Anterior cingulate cortex (tissue), 58 donors: ENCODE measurements at regions not wholly inside any gene's neighbourhood (a gene's known extent, or its start where the extent isn't known, plus 50 kb on each side); places are given as distances from the start of the nearest gene placed in this dataset.
A peak's percentile ranks its signal among the peaks of the same experiment; 100 is the strongest.

ENCODE experiments used
- DNase-seq, 58 donors: peaks; one replicate each; lab custom pipeline; 2025; lab: John Stamatoyannopoulos, UW

GRCh38 chr12:124637581-124637981 lies 70.2 kb upstream of the NCOR2 start:
- no peak for DNase-seq

- DNase-seq, result no peak
These were observed 69.8 kb upstream of the NCOR2 start for GRCh38 chr12:124637163-124637562.

- peak in 3 of 58 donors; percentile 11 to 27 (median 12) for DNase-seq
These were observed 68.9 kb upstream of the NCOR2 start for GRCh38 chr12:124636138-124636978.

DNA sequence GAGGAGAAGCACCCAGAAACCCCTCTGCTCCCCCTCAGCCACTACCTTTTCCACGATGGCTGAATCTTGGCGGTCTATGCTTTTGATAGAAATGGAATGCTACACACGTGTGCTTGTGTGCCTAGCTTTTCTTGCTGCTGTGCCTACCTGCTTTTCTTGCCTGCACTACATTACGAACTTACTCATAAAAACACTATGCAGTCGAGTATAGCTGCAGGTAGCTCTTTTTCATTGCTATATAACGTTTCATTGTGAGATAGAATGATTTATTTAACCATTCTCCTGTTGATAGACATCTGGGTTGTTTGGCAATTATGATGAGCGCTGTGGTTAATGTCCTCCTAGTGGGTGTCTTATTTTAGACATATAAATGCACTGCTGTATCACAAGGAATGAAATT lies 67.9 kb upstream of the NCOR2 start:
- DNase-seq, result no peak

- no peak for DNase-seq
These were observed 66.3 kb upstream of the NCOR2 start for GRCh38 chr12:124633365-124634362.

DNA sequence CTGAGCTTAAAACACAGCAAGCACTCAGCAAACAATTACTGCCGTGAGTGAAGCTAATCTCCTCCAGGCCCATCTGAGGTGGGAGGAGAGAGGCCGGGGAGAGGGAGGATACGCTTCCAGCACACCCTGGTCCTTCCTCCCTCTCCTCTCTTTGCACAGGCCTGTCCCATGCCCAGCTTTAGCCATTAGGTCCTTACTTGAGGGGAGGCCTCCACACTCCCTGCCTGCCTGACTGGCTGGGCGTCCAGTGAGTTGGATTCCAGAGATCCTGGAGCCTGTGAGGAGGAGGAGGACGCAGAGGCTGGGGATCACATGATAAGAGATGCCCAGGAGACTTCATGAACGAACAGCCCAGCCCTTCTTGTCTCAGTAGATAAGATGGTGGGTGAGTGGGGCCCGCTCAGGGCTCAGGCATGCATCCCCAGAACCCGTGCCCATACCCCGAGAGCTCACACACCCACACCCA lies 65.1 kb upstream of the NCOR2 start:
- DNase-seq, result no peak

DNA sequence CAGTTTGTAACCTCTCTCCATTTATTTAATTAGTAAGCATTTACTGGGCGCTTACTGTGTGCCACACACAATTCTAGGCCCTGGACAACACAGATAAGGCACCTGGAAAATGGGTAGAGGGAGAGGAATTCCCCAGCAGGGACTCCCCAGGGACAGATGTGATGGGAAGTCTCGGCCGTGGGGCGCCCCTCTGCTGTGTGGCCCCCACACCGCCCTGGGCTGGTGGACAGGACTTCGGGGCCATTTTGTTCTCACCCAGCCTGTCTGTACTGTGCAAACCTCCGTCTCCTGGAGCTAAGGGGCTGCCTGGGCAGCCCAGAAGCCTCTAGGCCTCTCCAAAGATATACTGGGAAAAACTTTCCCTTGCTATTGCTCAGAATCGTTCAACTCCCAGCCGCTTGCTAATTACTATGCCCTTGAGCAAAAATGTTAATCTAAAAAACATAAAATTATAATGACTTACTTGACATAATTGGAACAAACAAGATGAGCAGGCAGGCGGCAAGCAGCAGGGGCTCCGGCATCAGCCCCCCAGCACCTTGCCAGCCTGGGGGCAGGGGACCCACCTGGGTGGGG lies 64.4 kb upstream of the NCOR2 start:
- no peak for DNase-seq

DNA sequence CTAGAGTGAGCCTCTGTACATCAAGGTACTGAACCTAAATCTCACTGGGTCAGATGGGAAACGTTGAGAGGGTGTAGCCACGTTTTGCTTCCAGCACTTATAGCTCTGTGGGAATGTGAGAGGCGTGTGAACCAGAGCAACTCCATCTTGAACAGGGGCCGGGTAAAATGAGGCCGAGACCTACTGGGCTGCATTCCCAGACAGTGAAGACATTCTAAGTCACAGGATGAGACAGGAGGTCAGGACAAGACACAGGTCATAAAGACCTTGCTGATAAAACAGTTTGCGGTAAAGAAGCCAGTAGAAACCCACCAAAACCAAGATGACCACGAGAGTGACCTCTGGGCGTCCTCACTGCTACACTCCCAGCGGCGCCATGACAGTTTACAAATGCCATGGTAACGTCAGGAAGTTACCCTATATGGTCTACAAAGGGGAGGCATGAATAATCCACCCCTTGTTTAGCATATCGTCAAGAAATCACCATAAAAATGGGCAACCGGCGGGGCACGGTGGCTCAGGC lies 63.4 kb upstream of the NCOR2 start:
- DNase-seq, result no peak

DNA sequence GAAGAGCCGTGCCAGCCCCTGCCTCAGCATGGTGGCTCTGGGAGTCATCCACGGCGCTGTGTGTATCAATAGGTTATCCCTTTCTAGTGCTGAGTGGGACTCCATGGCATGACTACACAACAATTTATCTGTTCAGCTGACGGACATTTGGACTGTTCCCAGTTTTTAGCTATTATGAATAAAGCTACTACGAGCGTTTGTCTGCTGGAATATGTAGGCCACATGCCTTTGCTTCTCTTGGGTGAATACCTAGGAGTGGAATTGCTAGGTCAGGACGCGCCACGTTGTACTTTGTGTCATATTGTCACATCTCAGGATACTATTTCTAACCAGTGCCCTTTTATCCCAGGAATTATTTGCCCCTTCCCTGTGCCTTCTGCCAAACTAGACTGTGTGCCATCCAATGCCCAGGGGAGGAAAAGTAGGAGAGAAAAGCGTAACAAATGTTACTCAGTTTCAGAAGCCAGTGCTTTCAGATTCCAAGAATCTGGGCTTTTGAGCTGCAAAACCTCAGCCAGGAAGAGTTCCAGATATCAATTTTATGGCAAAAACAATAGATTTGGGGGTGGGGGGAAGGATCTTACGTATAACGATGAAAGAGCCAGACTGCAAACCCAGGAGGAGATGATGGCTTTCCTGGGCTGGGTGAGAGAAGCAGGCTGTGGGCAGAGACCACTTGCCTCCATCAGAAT lies 62.5 kb upstream of the NCOR2 start:
- no peak for DNase-seq

DNA sequence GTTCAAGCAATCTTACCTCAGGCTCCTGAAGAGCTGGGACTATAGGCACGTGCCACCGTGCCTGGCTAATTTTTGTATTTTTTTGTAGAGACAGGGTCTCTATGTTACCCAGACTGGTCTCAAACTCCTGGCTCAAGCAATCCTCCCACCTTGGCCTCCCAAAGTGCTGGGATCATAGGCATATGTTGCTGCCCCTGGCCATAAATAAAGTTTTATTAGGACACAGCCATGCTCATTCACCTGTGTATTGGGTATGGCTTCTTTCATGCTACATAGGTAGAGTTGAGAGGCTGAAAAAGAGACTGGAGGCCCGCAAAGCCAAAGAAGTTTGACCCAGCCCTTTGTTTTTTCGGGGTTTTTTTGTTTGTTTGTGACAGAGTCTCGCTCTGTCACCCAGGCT lies 61.7 kb upstream of the NCOR2 start:
- DNase-seq, result no peak

GRCh38 chr12:124627956-124628355 lies 60.5 kb upstream of the NCOR2 start:
- DNase-seq, result no peak

DNA sequence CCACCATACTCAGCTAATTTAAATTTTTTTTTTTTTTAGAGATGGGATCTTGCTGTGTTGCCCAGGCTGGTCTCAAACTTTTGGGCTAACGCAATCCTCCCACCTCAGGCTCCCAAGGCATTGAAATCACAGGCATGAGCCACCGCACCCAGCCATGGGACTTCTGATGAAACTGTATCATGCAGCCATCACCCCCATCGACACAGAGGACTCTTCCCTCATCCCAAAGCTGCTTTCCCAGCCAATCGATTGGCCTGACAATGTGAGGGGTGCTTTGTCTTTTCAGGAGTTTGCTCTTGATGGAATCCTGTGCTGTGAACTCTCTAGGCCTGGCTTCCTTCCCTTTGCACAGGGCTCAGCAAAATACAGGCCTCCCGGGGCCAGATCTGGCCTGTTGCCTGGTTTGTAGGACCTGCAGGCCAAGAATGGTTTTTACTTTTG lies 59.6 kb upstream of the NCOR2 start:
- no peak for DNase-seq

- DNase-seq, result no peak
These were observed 58.7 kb upstream of the NCOR2 start for GRCh38 chr12:124625867-124626675.

- DNase-seq, result no peak
These were observed 57.4 kb upstream of the NCOR2 start for GRCh38 chr12:124624823-124625222.

DNA sequence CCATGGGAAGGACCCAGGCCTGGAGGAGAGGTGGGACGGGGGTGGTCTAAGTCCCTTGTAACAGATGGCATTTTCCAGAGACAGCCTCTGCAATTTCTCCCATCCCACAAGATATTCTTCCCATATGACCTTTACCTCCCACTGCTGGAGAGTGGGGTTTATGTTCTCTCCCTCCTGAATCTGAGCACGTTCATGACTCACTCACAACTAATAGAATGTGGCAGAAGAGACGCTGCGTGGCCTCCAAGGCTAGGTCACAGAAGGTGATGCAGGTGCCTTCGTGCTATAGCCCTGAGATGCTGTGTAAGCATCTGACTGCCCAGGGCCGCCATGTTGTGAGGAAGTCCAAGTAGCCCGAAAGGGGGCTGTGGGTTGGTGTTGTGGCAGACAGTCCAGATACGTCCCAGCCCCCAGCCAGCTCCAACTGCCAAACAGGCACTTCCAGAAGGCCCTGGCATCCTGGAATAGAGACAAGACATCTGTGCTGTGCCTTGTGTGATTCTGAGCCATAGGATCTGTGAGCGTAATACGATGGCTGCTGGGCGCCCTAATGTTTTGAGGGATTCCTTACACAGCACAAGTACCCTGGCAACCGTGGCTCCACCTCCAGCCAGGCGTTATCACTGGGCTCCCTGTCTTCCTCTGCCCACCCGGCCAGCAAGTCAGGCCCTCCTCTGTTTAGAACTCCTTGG lies 56.1 kb upstream of the NCOR2 start:
- no peak for DNase-seq

- DNase-seq, result no peak
These were observed 55.4 kb upstream of the NCOR2 start for GRCh38 chr12:124622764-124623163.

DNA sequence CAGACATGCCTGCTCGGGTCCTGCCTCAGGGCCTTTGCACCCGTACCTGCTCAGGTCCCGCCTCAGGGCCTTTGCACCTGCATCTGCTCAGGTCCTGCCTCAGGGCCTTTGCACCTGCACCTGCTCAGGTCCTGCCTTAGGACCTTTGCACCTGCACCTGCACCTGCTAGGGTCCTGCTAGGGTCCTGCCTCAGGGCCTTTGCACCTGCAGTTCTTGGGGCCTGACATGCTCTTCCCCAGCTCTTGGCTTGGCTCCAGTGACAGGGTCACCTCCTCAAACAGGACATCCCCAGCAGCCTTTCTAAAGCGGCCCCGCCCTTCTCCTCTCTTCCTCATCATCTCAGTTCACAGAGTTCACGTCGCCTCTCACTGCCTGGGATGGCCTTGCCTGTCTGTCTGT lies 54.9 kb upstream of the NCOR2 start:
- DNase-seq, result no peak

DNA sequence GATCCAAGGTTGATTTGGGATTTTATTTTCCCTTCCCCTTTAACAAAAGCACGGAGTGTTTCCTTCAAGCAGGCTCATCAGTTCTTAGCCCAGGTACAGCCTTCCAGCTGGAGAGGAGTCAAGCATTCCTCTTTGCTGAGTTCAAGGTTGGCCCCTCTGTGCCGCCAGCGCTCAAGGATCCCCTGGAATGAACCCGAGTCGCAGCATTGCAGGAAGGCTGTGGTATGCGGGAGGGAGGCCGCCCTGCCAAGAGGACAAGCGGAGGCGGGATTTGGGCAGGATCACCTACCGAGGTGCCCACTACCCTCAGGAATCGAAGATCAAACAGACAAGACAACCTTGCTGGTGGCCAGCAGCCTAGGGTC lies 53.9 kb upstream of the NCOR2 start:
- DNase-seq, result no peak
